Right cardiac atrium (tissue), 5 donors: ENCODE measurements at regions not wholly inside any gene's neighbourhood (a gene's known extent, or its start where the extent isn't known, plus 50 kb on each side); places are given as distances from the start of the nearest gene placed in this dataset.
"Not testable (repeated sequence)": the region's sequence is repeated elsewhere in the genome, so short reads cannot be mapped to it uniquely, and the experiment has no call there.

Experiments used
- ATAC-seq, 2 donors: fragments of 200-7000 bp; cut with Tn5 transposase; one replicate each; pipeline versions ENCODE4 v1.8.0 to v1.9.1; 2020; ENCODE audit warnings: moderate library complexity in 2 of 2, mild to moderate bottlenecking in 1 of 2
- DNase-seq, 3 donors: peaks; one replicate each; pipeline ENCODE4 v3.0.0-alpha.2; 2020
- H3K27ac ChIP-seq: one replicate; pipeline ENCODE4 v1.5.1; 2013; ENCODE audit warnings: mild to moderate bottlenecking, low read length, control low read depth, moderate library complexity
- H3K27me3 ChIP-seq: one replicate; pipeline ENCODE4 v1.6.1; 2013; ENCODE audit not compliant: control insufficient read depth, insufficient read depth
- H3K4me1 ChIP-seq: one replicate; pipeline ENCODE4 v1.6.1; 2013; ENCODE audit warnings: low read length; ENCODE audit not compliant: control insufficient read depth, insufficient read depth
- H3K4me3 ChIP-seq: one replicate; pipeline ENCODE4 v1.5.1; 2013; ENCODE audit warnings: low read length, control low read depth
- H3K9me3 ChIP-seq: one replicate; pipeline ENCODE4 v1.6.1; 2013; ENCODE audit warnings: low read length; ENCODE audit not compliant: control insufficient read depth
- WGBS: extraction: QIAGEN DNeasy Blood & Tissue Kit; methylation state at CpG from one replicate; pipeline ENCODE4 v1.1.7; 2013; 5-methylcytosine and 5-hydroxymethylcytosine counted together
- intact Hi-C, 4 donors: fragments of 100-400 bp; cut with DNase I; formaldehyde crosslinking; loops; one replicate each; pipeline versions ENCODE4 v1.11.0 to v1.14.0; 2022 to 2023
- donor health status: healthy with polysubstance abuse.
- donor health status: DM: no; HTN: yes; CAD: no.
- donor health status: DM: no; HTN: no; CAD: no.
- donor health status: DM: no; HTN: yes; CAD: no; lungs with severe emphysema.
- donor health status: DM: yes; HTN: yes; CAD: no.

- WGBS: 92% methylated on average over 2 of the region's 2 CpGs
- ATAC-seq: no peak
- intact Hi-C loops: no loop called here
- no peaks in the 10 kb centered on the region for H3K4me1 ChIP-seq
- no peaks in the 10 kb centered on the region for H3K9me3 ChIP-seq
- no peak for DNase-seq
- H3K27ac ChIP-seq: no peak overlapping the region
- no peaks in the 10 kb centered on the region for H3K27me3 ChIP-seq
- no peak overlapping the region for H3K4me3 ChIP-seq
Measured at GRCh38 chr3:161920196-161920595, 423.6 kb downstream of the OTOL1 start.

DNA sequence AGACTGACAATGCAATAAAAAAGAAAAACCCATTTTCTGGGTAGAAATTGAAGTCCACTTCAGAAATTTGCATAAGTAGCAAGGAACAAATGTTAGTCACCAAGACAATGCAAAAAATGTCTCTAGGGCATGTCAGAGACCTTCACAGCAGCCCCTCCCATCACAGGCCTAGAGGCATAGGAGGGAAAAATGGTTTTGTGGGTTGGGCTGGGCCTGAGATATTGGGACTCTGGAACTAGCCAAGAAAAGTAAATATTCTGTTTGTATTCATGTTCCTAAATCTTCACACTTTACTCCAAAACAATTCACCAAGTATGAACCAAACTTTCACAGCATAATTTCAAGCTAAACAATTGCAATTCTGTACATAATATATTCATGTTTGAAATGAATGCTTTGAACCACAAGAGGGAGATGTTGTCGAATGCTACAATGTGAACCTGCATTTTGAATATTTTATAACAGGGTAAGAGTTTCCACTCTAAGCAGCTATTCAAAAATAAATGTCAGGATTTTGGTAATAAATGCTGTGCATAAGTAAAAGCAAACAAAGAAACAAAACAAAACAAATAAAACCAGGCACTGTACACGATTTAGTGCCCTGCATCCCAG is 429.2 kb downstream of the OTOL1 start:
- intact Hi-C loops: no loop called here
- H3K27me3 ChIP-seq: no peaks in the 10 kb centered on the region
- no peak overlapping the region for H3K4me3 ChIP-seq
- WGBS: 80% methylated on average over 2 of the region's 2 CpGs
- ATAC-seq (no peak), DNase-seq (no peak)
- H3K27ac ChIP-seq: no peak overlapping the region
- no peaks in the 10 kb centered on the region for H3K9me3 ChIP-seq
- no peaks in the 10 kb centered on the region for H3K4me1 ChIP-seq

DNA sequence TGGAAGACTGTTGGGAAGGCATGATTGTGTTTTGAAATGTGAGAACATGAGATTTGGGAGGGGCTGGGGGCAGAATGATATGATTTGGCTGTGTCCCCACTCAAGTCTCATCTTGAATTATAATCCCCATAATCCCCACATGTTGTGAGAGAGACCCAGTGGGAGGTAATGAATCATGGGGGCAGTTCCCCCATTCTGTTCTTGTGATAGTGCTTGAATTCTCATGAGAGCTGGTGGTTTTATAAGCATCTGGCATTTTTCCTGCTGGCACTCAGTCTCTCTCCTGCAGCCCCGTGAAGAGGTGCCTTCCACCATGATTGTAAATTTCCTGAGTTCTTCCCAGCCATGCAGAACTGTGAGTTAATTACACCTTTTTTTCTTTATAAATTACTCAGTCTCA is 430.5 kb downstream of the OTOL1 start:
- intact Hi-C loops: no loop called here
- no peak for ATAC-seq
- no peaks in the 10 kb centered on the region for H3K9me3 ChIP-seq
- no peak overlapping the region for H3K27ac ChIP-seq
- no peak for DNase-seq
- 55% methylated on average over 1 of the region's 1 CpG for WGBS
- no peaks in the 10 kb centered on the region for H3K27me3 ChIP-seq
- H3K4me3 ChIP-seq: no peak overlapping the region
- H3K4me1 ChIP-seq: no peaks in the 10 kb centered on the region

GRCh38 chr3:161939918-161940620 is 443.5 kb downstream of the OTOL1 start:
- H3K9me3 ChIP-seq: no peaks in the 10 kb centered on the region
- WGBS: 37% methylated on average over 4 of the region's 4 CpGs
- no peak for DNase-seq
- intact Hi-C loops: no loop called here
- H3K27ac ChIP-seq: no peak overlapping the region
- peak in 1 of 2 donors; percentile 71 for ATAC-seq
- H3K4me3 ChIP-seq: no peak overlapping the region
- no peaks in the 10 kb centered on the region for H3K4me1 ChIP-seq
- H3K27me3 ChIP-seq: no peaks in the 10 kb centered on the region

GRCh38 chr3:161940621-161940965 is 444.0 kb downstream of the OTOL1 start:
- no peak for ATAC-seq
- Histone ChIP-seq H3K4me3 (no peak overlapping the region), H3K4me1 (no peaks in the 10 kb centered on the region), H3K27ac (no peak overlapping the region), H3K9me3 (no peaks in the 10 kb centered on the region), H3K27me3 (no peaks in the 10 kb centered on the region)
- intact Hi-C loops: no loop called here
- WGBS: 43% methylated on average over 4 of the region's 4 CpGs
- DNase-seq: no peak

- DNase-seq: no peak
- no peak overlapping the region for H3K4me3 ChIP-seq
- intact Hi-C loops: no loop called here
- WGBS: 64% methylated on average over 1 of the region's 1 CpG
- no peaks in the 10 kb centered on the region for H3K27me3 ChIP-seq
- no peak overlapping the region for H3K27ac ChIP-seq
- no peak for ATAC-seq
- H3K4me1 ChIP-seq: no peaks in the 10 kb centered on the region
- no peaks in the 10 kb centered on the region for H3K9me3 ChIP-seq
Measured at GRCh38 chr3:161941891-161942290, 445.3 kb downstream of the OTOL1 start.

GRCh38 chr3:161943801-161944345 is 447.3 kb downstream of the OTOL1 start:
- intact Hi-C loops, ATAC-seq: not testable (repeated sequence)
- 91% methylated on average over 12 of the region's 12 CpGs for WGBS

DNA sequence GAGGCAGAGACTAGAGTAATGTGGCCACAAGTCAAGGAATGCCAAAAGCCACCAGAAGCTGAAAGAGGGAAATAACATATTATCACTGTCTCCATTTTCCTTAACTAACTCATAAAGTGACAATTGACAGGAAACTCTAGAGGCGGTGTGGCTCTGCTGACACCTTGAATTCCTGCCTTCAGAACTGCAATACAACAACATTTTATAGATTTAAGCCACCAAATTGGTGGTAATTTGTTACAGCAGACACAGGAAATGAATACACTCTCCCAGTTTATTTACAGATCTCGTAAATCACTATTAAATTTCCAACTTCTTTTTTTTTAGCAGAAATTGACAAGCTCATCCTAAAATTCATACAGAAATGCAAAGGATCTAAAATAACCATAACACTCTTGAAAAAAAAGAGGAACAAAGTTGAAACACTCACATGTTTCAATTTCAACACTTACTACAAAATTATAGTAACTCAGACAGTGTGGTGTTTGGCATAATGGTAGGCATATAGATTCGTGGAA is 449.9 kb downstream of the OTOL1 start:
- ATAC-seq (no peak), DNase-seq (no peak)
- Histone ChIP-seq H3K4me3 (no peak overlapping the region), H3K27ac (no peak overlapping the region), H3K9me3 (no peaks in the 10 kb centered on the region), H3K27me3 (no peaks in the 10 kb centered on the region), H3K4me1 (no peaks in the 10 kb centered on the region)
- intact Hi-C loops: no loop called here
- 72% methylated on average over 3 of the region's 3 CpGs for WGBS

More at GRCh38 chr3:161943801-161944345, 447.3 kb downstream of the OTOL1 start:
- H3K9me3 ChIP-seq, DNase-seq, H3K27me3 ChIP-seq, H3K4me1 ChIP-seq, H3K4me3 ChIP-seq, H3K27ac ChIP-seq: not testable (repeated sequence)

GRCh38 chr3:161950318-161950868 is 453.8 kb downstream of the OTOL1 start:
- 85% methylated on average over 4 of the region's 4 CpGs for WGBS
- no peak overlapping the region for H3K27ac ChIP-seq
- no peaks in the 10 kb centered on the region for H3K4me1 ChIP-seq

GRCh38 chr3:161957467-161957866 is 460.9 kb downstream of the OTOL1 start:
- Histone ChIP-seq H3K27me3 (no peaks in the 10 kb centered on the region), H3K4me1 (no peaks in the 10 kb centered on the region), H3K27ac (no peak overlapping the region), H3K4me3 (no peak overlapping the region), H3K9me3 (no peaks in the 10 kb centered on the region)
- ATAC-seq: no peak
- intact Hi-C loops: no loop called here
- DNase-seq: no peak
- WGBS: 66% methylated on average over 2 of the region's 2 CpGs

More at GRCh38 chr3:161950318-161950868, 453.8 kb downstream of the OTOL1 start:
- Histone ChIP-seq H3K27me3 (no peaks in the 10 kb centered on the region), H3K4me3 (no peak overlapping the region), H3K9me3 (no peaks in the 10 kb centered on the region)
- ATAC-seq (no peak), DNase-seq (no peak)
- intact Hi-C loops: no loop called here

GRCh38 chr3:161964857-161965256 is 468.2 kb downstream of the OTOL1 start:
- intact Hi-C loops: no loop called here
- no peaks in the 10 kb centered on the region for H3K9me3 ChIP-seq
- H3K27ac ChIP-seq: no peak overlapping the region
- H3K4me1 ChIP-seq: no peaks in the 10 kb centered on the region
- H3K27me3 ChIP-seq: no peaks in the 10 kb centered on the region
- DNase-seq: no peak
- no peak for ATAC-seq
- 82% methylated on average over 4 of the region's 4 CpGs for WGBS
- H3K4me3 ChIP-seq: no peak overlapping the region
